NCI-H2171 (cell line): ENCODE measurements at regions not wholly inside any gene's neighbourhood (a gene's known extent, or its start where the extent isn't known, plus 50 kb on each side); places are given as distances from the start of the nearest gene placed in this dataset.
"Not testable (repeated sequence)": the region's sequence is repeated elsewhere in the genome, so short reads cannot be mapped to it uniquely, and the experiment has no call there.

ENCODE experiments used
- DNase-seq: peaks from one replicate; lab custom pipeline; 2025; lab: John Stamatoyannopoulos, UW

DNA sequence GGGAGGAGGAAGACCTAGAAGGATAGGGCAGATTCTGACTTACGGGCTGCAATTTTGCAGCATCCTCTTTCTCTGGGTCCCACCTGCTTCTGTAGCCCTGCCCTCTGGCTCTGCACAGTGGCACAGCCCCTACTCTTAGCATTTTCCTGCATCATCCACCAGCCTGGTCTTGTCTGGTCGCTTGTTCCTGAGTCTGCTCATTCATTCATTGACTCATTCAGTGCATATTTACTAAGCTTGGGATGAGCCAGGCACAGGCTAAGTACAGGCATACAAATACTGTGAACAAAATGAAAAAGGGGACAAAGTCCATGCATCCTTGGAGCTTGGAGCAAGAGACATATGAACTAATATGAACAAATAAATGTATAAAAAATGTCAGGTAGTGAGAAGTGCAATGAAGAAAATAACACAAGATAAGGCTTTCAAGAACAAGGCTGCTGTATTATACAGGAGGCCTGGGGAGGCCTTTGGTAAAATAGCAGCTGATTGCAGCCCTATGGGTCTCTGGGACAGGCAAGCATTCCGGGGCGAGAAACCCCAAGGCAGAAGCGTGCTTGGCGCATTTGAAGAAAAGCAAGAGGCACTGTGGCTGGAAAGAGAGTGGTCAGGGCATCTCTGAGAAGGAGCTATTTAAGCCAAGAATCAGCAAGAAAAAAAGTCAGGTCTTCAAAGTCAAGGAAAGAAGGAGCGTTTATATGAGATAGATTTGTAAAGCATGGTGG, 108.0 kb upstream of the ALX4 start:
- no peak for DNase-seq

DNA sequence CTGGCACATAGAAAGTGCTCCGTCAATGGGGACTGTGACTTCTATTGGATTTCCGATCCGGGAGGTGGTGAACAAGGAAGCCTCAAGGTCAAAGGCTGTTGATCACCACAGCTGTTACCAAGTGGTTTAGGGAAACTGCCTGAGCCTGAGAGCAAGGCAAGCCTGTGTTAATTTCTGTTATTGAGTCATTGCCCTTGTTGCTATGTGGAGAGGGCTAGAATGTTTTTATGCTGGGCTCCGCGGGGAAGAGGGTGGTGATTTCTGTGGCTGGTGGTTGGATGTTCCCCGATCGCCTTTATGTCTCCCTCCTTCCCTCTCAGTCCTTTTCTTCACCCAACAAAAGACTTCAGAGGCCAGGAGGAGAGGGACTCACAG, 108.5 kb upstream of the ALX4 start:
- no peak for DNase-seq

DNA sequence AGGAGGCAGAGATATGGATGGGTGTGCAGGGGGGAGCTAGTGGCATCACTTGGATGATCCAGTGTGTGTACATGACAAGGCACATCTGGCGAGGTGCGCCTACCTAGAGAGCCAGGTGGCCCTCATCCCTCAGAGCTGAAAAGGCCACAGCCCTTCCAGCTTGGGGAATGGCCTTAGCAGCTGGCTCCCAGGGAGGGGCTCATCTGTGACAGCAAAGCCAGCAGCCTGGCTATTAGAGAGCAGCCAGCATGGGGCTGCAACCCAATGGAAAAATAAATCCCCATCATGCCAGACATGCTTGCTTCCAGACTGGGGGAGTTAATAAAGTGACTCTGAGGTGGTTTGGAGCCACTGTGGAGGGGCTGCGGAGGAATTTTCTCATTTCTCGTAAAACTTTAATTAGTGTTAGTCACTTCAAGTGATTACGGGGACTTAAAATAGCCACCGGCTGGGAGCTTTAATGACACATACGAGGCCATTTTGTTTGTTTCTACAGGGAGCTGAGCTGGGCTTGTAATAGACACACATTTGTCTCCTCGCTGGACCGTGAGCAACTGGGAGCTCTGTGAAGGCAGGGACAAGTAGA, 111.2 kb upstream of the ALX4 start:
- DNase-seq = no peak

DNA sequence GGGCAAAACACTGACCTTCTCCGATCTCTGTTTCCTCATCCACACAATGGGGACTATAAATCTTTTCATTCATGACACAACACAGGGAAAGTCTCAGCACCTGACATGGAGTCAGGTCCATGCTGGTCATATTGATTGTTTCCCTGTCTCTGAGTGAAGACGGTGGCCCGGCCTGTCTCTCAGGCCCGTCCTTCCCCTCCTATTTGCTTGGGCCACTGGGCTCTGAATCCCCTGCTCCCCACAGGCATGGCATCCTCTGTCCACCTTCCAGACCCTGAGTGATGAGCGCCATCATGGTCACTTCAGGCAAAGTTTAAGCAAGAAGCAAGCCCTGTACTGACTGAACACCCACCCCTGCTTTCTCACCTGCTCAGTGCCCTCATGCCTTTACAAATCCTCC, 113.3 kb upstream of the ALX4 start:
- no peak for DNase-seq

DNA sequence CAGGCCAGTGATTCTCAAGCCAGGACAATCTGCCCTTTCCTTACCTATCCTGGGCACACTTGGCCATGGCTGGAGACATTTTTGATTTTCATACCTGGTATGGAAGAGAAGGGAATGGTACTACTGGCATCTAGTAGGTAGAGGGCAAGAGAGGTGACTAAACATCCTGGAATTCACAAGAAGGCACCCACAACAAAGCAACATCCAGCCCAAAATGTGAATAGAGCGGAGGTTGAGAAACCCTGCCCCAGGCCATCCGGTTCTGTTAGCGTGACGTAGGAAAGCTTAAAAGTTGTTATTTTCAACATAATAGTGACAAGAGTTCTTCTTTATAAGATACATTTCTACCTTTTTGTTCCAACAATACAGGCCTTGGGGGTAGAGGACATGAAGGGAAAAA, 114.9 kb upstream of the ALX4 start:
- DNase-seq = no peak

DNA sequence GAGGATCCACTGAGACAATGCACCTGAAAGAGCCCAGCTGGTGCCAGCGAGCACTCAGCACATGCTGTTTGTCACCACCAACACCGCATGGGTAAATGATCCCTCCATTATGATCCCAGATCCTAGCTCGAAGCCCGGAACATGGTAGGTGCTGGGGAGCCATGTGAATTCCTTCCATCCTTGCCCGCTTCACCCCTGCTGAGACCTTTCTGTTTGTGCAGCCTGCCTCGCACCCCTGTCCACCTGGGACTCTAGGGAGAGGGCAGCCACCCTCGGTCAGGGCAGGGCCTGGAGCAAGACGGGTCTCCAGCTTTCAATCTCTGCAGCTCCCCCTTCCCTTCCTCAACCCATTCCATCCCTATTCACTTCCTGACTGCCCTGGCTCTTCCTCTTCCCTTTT, 116.2 kb upstream of the ALX4 start:
- no peak for DNase-seq

DNA sequence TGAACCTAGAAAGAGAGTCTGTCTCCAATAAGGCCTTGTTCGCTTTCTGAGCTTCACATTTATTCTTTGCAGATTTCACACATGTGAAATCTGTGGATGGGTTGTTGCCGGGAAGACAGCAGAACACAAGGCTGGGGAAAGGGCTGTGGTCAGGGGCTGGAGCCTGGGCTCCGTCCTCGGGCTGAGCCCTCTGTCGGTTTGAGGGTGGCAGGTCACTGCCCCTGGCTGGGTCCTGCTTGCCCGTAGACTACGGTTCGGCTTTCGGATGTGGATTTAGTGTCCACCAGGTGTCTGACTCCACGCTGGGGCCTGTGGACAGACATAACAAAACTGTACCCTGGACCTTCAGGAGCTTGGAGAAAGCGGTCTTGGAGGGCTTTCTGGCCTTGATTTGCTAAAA, 117.0 kb upstream of the ALX4 start:
- DNase-seq = no peak

DNA sequence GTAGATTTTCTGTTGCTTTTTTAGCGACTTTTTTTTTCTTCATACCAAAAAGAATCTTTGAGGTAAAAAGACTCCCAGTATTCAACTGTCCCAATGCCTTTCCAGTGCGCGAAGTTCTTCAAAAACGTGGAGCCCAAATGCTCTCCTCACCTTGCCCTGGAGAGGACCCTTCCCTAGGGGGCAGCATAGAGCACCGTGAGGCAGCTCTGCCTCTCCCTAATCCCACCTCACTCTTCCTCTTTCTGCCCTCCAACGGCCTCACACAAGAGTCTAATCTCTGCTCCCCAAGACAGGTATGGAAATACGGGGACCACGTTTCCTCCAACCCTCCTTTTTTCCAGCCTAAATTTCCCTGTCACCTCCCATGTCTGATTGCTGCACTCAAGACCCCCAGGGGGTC, 117.5 kb upstream of the ALX4 start:
- no peak for DNase-seq

DNA sequence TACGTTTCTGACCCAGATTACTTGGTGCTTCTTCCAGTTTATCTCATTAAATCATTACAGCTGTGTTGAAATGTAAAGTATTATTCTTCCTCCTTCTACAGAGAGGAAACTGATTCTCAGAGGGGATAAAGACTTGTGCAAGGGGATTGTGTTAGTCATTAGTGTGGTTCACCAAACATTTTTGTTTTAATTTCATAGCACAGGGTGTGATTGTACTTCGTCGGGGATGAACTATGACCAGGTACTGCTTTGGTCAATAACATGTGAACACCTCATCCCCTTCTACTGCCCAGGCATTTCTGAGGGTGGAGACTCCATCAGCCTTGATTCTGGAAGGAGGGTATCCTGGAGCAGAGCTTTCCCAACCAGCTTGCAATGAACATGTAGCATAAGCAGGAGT, 120.2 kb upstream of the ALX4 start:
- DNase-seq = no peak

DNA sequence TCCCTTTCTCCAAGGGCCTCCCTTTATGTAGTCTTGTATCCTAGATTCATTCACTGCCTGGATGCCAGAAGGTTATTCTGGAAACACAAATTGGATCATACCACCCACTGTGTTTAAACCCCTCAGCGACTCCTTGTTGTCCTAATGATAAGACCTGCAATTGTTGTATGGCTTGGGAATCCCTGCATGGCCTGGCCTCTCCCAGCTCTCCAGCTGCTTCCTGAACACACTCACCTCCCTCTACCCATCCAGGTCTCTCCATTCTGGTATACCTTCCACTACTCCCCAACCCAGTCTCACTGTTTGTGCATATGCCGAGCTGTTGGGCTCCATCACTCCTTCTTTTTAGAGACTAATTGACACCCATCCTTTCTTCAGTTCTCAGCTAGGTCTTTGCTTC, 124.3 kb upstream of the ALX4 start:
- no peak for DNase-seq

DNA sequence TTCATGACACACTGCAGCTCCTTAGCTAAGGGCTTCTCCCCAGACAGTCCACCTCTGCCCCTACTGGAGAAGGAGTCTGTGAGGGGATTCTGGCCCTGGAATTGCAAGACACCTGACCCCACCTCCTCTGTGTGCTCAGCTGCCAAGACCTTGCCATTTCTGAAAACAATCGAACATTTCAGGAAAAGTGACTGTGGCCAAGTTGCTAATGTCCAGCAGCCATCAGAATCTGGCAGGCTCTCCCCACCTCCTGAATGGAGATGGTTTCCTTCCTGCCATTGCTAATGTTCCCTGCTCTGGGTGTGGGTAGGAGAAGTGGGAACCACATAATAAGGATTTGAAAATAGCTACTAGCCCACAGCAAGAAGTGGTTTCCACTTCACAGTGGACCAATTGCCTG, 127.2 kb upstream of the ALX4 start:
- no peak for DNase-seq

DNA sequence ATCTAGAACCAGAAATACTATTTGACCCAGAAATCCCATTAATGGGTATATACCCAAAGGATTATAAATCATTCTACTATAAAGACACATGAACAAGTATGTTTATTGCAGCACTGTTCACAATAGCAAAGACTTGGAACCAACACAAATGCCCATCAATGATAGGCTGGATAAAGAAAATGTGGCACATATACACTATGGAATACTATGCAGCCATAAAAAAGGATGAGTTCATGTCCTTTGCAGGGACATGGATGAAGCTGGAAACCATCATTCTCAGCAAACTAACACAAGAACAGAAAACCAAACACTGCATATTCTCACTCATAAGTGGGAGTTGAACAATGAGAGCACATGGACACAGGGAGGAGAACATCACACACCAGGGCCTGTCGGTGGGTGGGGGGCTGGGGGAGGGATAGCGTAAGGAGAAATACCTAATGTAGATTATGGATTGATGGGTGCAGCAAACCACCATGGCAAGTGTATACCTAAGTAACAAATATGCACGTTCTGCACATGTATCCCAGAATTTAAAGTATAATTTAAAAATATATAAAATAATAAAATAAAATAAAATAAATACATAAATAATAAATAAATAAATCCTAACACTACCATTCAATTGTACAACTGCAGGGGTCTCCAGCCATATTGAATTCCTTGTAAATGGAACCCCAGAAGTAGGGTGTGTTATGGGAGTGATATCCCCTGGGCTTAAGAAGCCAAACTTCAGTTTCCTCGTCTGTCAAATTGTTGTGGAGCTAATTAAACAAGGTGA, 122.4 kb upstream of the CD82 start:
- not testable (repeated sequence) for DNase-seq

DNA sequence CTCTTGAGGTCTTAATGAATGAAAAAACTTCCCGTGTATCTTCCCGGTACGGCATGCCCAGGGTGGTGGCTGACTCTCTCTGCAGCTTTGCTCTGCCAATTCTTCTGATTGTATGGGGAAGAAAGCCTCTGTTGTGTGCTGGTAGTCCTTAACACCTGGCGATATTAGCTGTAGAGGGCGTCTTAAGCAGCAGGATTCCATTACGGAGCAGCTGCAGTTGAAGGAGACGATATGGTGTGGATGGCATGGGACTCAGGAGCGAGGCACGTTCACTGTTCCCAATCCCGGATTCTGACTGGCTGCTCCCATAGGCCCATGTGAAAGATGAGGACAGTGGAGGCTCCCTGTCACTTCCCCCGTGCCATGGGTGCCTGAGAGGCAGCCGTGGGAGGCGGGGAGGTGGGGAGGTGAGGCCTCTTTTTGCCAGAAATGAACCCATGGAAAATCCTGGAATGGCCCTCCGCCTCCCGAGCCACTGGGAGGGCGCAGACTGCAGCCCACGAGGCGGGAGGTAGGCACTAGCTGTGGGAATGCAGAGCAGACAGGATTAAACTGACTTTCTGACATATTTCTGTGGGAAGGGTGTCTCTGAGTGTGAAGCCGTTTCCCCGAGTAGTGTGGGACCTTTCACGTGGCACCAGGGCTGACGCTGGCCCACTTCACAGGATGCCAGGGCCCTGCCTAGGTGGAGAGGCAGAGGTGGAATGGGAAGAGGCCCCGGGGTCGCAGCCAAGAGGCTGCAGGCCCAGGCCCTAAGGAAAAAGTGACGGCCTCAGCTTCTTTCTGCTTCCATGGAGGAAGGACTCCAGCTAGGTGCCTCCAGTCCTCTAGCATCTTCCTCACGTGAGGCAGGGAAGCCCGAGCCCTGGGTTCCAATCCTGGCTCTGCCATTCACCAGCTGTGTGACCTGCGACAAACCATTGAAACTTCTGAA, 121.4 kb upstream of the CD82 start:
- DNase-seq = no peak

DNA sequence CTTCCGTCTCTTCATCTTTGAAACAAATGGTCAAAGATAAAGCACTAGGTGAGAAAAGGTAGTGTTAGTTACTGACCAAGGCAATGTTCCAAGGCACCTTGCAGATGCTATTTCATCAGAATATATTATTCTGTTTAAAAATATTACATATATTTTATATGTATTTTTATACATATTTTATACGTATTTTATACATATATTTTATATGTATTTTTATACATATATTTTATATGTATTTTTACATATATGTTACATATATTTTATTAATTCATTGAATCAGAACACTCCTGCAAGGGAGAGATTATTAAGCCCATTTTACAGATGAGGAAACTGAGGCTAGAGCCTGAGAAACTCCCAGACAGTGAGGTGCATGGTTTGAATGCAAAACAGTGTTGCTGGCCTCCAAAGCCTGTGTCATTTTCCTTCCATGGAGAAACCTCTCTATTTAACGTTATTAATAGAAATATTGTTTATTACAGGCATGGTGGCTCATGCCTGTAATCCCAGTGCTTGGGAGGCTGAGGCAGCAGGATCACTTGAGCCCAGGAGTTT, 120.6 kb upstream of the CD82 start:
- DNase-seq = no peak

DNA sequence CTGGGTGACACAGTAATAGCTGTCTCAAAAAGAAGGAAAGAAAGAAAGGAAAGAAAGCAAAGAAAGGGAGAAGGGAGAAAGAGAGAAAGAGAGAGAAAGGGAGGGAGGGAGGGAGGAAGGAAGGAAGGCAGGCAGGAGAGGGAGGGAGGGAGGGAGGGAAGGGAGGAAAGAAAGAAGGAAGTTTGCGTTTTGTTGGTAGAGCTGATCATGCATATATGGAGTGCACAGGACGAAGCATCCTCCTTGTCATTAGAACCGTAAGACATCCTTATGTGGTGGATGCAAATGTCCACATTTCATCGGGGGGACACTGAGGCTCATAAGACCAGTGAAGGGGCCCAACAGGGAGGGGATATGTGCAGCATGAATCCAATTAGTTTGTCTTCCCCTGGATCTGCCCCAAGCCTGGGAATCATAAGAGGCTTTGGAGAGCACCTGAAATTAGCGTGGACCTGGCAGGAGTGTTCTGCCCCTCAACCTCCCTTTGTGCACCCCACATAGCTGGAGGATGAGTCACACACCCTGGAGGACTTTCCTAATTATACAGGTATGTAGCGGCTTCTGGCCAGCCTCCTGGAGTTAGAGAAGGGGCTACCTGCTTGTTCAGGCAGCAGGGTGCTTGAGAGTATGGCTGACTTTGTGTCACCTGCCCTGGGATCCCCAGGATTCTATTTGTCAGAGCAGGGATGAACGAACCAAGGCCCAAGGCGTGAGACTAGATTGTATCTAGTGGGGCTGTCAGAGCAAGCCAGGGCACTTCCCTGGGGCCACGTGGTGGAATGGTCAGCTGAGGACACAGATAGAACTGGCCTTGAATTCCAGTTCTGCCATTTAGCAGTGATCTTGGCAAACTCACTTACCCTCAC, 119.7 kb upstream of the CD82 start:
- no peak for DNase-seq

DNA sequence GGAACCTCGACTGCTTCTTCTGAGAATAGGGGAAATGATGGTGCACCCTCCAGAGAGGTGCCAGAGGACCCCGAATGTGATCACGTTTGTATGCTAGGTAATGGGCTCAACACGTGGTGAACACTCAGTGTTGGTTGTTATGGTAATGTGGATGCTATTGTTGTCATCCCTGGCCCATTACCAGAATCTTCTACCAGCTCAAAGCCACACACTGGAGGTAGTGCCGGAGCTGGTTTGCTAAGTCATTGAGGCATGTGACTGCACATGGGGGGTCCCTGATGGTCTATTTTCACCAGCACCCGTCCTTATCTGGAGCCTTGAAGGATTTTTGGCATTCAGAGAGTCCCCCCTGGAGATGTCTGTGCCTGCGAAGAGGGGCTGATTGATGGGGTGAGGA, 119.1 kb upstream of the CD82 start:
- no peak for DNase-seq

DNA sequence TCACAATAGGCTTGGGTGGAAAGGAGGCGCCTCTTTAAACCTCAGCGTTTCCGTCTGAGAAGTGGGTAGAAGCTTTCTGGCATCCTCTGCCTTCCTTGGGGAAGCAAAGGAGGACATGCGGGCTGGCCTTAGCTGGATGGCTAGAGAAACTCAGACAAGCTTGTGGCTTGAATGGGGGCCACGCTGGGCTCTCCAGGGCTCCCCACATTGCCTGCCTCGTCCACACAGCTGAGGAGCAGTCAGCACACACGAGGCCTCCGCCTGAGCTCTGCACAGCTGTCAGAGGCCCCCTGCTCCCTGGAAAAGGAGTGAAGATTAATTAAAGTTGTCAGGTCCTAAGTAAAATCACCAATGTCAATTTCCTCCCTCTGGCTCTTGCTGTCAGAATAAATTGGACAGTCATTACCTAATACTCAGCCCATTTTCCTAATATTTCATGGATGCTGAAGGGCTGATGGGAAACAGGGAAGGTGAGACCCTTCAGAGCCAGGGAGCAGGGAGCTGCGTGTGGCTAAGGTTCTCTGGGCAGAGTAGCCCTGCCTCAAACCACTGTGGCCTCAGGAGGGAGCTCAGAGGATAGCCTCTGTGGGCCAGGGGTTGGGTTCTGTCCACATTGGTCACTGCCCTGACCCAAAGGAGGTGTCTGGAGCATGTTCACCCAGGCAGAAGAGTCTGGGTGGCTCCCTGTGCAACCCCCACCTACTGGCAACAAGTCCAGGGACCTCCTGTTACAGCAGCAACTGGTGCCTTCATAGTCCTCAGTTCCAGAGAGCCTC, 118.3 kb upstream of the CD82 start:
- no peak for DNase-seq

DNA sequence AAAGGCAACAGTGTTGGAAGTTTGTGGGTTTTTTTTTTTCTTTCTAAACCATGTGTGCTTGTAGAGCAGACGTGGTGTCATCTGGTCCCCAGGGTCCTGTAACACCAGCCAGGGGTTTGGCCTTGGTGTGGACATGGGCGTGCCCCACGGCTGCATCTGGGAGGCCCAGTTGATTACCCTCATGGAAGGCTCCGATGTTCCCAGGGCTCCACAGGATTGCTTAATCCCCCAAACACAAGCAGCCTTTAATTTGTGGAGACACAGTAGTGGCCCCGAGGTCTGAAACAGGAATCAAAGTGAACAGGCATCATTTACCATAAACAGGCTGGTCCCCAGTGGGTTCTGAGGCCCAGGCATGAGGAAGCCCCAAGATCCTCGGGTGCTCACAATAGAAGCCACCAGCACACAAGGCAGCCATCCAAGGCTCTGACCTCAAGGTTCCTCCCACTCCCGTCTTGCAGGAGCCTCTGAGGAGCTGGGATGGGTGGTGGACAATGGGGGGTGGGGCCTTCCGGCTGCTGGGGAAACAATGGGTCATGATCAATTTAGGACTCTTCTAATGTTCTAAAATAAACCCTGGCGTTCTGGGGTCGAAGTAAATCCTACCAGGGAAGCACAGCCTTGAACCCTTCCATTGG, 115.0 kb upstream of the CD82 start:
- DNase-seq = no peak

DNA sequence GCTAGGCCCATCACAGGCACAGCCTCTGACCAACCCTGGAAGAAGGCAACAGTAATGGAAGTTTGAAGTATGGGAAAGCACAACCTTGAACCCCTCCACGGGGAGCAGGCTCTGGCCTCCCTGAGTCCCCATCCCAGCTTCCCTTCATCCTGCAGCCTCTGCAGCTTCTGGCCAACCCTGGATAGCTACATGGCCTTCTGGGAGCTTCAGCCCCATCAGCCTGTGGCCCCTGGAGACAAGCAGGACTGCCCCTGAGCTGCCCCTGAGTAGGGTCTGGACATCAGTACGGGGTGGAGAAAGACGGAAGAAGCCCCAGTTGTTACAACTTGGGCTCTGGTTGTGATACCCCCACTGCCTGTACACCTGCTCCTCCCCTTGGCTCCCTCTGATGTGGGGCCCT, 113.8 kb upstream of the CD82 start:
- DNase-seq = no peak
